ENCODE measurements at regions not wholly inside any gene's neighbourhood (a gene's known extent, or its start where the extent isn't known, plus 50 kb on each side); places are given as distances from the start of the nearest gene placed in this dataset.

- TF ChIP-seq, protein P1, sequence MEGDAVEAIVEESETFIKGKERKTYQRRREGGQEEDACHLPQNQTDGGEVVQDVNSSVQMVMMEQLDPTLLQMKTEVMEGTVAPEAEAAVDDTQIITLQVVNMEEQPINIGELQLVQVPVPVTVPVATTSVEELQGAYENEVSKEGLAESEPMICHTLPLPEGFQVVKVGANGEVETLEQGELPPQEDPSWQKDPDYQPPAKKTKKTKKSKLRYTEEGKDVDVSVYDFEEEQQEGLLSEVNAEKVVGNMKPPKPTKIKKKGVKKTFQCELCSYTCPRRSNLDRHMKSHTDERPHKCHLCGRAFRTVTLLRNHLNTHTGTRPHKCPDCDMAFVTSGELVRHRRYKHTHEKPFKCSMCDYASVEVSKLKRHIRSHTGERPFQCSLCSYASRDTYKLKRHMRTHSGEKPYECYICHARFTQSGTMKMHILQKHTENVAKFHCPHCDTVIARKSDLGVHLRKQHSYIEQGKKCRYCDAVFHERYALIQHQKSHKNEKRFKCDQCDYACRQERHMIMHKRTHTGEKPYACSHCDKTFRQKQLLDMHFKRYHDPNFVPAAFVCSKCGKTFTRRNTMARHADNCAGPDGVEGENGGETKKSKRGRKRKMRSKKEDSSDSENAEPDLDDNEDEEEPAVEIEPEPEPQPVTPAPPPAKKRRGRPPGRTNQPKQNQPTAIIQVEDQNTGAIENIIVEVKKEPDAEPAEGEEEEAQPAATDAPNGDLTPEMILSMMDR (IDR thresholded peaks at IDR 0.05; ENCODE audit: low read depth, low read length) = no peak
- no peak for TF ChIP-seq EZH2phosphoT487 (IDR thresholded peaks at IDR 0.05; ENCODE audit: low read depth)
Observed at GRCh38 chr2:47687856-47688255, 95.1 kb upstream of the MSH6 start.
